ENCODE measurements at regions not wholly inside any gene's neighbourhood (a gene's known extent, or its start where the extent isn't known, plus 50 kb on each side); places are given as distances from the start of the nearest gene placed in this dataset.

DNA sequence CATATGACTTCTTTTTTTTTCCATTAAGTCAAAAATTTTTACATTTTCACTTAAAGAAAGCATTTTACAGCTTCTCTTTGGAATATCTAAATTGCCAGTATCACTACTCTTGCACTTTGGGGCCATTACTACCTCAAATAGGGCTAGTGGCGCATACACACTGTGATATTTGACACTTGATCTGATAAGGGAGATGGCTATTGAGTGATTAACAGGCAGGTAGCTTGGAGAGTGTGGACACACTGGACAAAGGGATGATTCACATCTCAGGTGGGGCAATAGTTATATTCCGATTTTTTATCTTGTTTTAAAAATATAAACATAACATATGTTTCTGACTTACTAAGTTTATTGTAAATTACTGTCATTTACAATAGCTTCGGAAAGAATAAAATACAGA is 2219.9 kb downstream of the LRRC4C start:
- Histone ChIP-seq H3K4me1 (no peaks in the 10 kb centered on the region), H3K36me3 (no peaks in the 10 kb centered on the region), H3K9me3 (replicated peaks in 1 of 11) (no peaks in the 10 kb centered on the region), H3K27ac (no peak overlapping the region), H3K27me3 (no peaks in the 10 kb centered on the region), H3K9ac (no peak overlapping the region), H4K20me1 (no peaks in the 10 kb centered on the region), H3K4me2 (no peak overlapping the region), H3K4me3 (no peak overlapping the region)
- no peak for TF ChIP-seq Cebpa-rat (IDR thresholded peaks at IDR 0.05)

DNA sequence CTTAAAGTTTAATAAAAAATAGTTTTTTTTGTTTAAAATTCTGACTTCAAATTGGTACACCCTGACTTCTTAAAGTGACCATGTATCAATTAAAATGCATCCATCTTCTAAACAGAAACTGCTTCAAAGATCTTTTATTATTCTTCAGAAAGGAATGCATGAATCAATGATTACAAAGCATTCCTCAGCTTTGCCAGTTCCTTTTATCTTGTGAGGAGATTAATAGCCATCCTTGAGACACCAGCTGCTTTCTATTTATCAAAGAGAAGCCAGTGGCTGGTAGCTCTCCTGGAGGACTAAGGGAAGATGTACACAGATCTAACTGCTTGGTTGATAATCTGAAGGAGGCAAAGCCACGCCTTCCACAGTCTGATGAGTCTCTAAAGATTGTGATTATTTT is 2222.5 kb downstream of the LRRC4C start:
- no peak for TF ChIP-seq Cebpa-rat (IDR thresholded peaks at IDR 0.05)
- Histone ChIP-seq H3K4me2 (no peak overlapping the region), H4K20me1 (no peaks in the 10 kb centered on the region), H3K36me3 (no peaks in the 10 kb centered on the region), H3K9me3 (replicated peaks in 1 of 11) (peaks cover 0 to 6% (median 0%) of the 10 kb centered on the region in 11 experiments; a peak in 1 of 22 replicates), H3K27ac (no peak overlapping the region), H3K4me3 (no peak overlapping the region), H3K27me3 (no peaks in the 10 kb centered on the region), H3K4me1 (no peaks in the 10 kb centered on the region), H3K9ac (no peak overlapping the region)

DNA sequence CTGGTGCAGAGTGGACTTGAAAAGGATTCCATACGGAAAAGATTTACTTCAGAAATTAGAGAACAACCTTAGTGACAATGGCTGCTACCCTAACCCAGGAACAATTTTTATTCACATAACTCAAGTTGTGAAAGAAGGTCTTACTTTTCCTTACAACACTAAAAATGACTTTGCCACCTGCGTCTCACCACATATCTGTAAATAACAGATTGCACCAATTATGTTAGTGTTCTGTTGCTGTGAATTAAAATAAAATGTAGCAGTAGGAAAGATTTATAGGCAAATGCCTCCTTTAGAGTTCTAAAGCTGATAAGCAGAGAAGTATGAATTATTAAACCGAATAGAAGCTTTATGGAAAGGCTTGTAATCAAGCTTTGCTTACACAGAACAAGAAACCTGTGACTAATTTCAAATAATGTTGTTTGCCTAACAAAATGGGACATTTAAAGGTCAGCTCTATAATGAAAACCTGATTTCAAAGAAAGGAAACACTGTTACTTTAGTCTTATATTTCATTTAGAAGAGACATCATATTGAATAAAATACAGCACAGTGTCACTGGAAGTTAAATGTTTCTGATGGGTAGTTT is 2237.8 kb downstream of the LRRC4C start:
- Histone ChIP-seq H3K9ac (no peak overlapping the region), H3K36me3 (no peaks in the 10 kb centered on the region), H3K4me1 (no peaks in the 10 kb centered on the region), H3K27ac (no peak overlapping the region), H3K27me3 (no peaks in the 10 kb centered on the region), H4K20me1 (no peaks in the 10 kb centered on the region), H3K9me3 (replicated peaks in 1 of 11) (peaks cover 0 to 3% (median 0%) of the 10 kb centered on the region in 11 experiments; a peak in 2 of 22 replicates), H3K4me3 (no peak overlapping the region), H3K4me2 (no peak overlapping the region)
- TF ChIP-seq Cebpa-rat (IDR thresholded peaks at IDR 0.05), result no peak

DNA sequence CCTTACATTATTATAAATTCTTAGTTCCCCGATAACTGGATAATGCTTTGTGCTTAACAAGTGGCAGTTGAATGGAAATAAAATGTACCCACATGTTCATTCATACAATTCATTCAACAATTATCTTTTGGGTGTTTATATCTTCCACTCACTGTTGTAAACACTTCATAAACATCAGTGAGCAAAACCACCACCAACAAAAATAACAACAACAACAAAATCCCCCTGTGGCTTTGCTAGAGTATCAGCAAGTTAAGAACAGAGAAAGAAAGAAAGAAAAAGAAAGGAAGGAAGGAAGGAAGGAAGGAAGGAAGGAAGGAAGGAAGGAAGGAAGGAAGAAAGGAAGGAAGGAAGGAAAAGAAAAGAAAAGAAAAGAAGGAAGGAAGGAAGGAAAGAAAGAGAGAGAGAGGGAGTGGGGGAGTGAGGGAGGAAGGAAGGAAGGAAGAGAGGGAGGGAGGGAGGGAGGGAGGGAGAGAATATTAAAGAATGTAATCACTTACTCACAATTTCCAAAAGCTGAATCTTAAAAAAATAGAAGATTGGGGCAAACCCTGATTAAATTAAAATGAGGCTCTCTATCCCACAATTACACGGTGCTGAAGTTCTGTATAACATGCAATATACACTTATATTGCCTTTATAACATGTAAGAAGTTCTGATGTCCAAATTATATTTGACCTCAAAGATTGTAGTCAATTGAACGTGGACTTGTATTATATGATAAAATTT is 2238.8 kb downstream of the LRRC4C start:
- no peaks in the 10 kb centered on the region for H3K36me3 ChIP-seq
- H3K27me3 ChIP-seq, result no peaks in the 10 kb centered on the region
- H3K4me2 ChIP-seq, result no peak overlapping the region
- no peak overlapping the region for H3K4me3 ChIP-seq
- H3K27ac ChIP-seq, result no peak overlapping the region
- no peak overlapping the region for H3K9ac ChIP-seq
- no peaks in the 10 kb centered on the region for H3K4me1 ChIP-seq
- peaks cover 0 to 3% (median 0%) of the 10 kb centered on the region in 11 experiments; a peak in 2 of 22 replicates for H3K9me3 ChIP-seq (replicated peaks in 1 of 11)
- no peaks in the 10 kb centered on the region for H4K20me1 ChIP-seq
- TF ChIP-seq Cebpa-rat (IDR thresholded peaks at IDR 0.05), result no peak

DNA sequence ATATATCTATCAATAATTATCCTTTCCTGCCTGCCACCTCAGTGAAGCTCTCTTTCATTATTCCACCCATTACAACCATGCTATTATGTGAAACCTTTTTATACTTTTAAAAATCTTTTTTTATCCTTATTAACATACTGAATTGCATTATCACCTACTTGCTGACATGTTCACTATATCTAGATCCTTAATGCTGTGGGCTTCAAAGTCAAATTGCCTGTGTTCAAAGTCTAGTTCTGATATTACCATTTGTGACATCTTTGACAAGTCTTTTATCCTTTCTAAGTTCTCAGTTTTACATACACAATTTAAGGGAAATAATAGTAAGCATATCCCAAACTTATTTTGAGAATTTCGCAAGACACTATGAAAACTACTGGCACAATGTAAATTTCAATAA is 2239.4 kb downstream of the LRRC4C start:
- no peak overlapping the region for H3K4me3 ChIP-seq
- no peak overlapping the region for H3K9ac ChIP-seq
- peaks cover 0 to 3% (median 0%) of the 10 kb centered on the region in 11 experiments; a peak in 2 of 22 replicates for H3K9me3 ChIP-seq (replicated peaks in 1 of 11)
- no peaks in the 10 kb centered on the region for H3K36me3 ChIP-seq
- H4K20me1 ChIP-seq, result no peaks in the 10 kb centered on the region
- no peaks in the 10 kb centered on the region for H3K4me1 ChIP-seq
- no peak for TF ChIP-seq Cebpa-rat (IDR thresholded peaks at IDR 0.05)
- no peaks in the 10 kb centered on the region for H3K27me3 ChIP-seq
- H3K4me2 ChIP-seq, result no peak overlapping the region
- H3K27ac ChIP-seq, result no peak overlapping the region

DNA sequence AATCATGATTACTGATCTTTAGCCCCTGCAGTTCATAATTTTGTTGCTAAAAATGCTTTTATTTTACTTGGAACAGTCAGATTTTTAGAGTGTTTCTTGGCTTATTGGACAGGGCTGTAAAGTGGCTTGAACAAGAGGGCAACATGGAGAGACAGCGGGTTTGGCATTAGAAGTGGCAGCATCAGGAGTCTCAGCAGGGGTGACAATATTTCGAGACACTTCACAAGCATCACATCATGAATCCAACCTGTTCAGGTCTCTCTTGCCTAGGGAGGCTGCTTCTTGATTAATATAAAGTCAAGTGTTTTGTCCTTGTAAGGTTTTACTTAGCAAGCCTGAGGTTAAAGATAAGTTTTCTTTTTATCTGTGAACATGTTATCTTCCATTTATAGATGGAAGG is 2249.5 kb downstream of the LRRC4C start:
- peak overlapping the region in 7 of 11 experiments; percentile 22 to 62 (median 44); a peak in 8 of 22 replicates for H3K4me2 ChIP-seq
- no peaks in the 10 kb centered on the region for H4K20me1 ChIP-seq
- H3K9me3 ChIP-seq (replicated peaks in 1 of 11), result no peaks in the 10 kb centered on the region; a peak in 1 of 22 replicates
- H3K36me3 ChIP-seq, result no peaks in the 10 kb centered on the region
- H3K27ac ChIP-seq, result no peak overlapping the region
- H3K27me3 ChIP-seq, result no peaks in the 10 kb centered on the region
- no peak overlapping the region for H3K9ac ChIP-seq
- H3K4me1 ChIP-seq, result peaks cover 0 to 23% (median 11%) of the 10 kb centered on the region in 10 experiments; a peak in 12 of 20 replicates
- no peak overlapping the region for H3K4me3 ChIP-seq
- no peak for TF ChIP-seq Cebpa-rat (IDR thresholded peaks at IDR 0.05)

DNA sequence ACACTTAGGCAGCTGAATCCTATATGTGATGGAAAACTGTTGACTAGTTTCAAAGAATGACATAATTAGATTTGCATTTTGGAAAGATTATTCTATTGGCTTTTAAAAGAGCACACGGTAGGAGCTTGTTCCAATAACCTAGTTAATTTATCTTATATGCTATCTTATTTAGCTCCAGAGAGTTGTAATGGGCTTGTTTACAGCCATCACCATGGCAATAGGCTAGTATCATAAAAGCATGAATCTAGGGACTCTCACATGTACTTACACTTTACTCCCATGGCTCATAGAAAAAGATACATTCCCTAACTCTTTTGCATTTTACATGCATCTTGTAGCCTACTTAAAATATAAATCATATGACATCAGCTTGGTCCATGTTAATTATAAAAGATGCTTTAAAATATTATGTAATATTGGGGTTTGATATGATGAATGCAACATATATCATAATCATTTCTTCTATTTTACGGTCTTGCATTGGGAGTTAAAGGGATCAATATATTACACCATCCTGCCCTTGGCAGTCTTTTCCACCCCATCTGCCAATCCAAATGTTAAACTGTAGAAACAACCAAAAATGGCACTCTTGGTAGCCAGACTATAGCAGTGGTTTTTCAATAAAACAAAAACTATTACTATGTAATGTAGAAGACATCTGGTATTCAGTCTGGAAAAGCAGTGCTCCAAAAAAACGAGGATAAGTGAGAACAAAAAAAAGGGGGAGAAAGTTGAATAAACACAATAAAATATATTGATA is 2254.0 kb downstream of the LRRC4C start:
- H3K4me2 ChIP-seq, result no peak overlapping the region
- H3K9me3 ChIP-seq (replicated peaks in 1 of 11), result no peaks in the 10 kb centered on the region
- H3K9ac ChIP-seq, result no peak overlapping the region
- peaks cover 0 to 8% (median 5%) of the 10 kb centered on the region in 10 experiments; a peak in 12 of 20 replicates for H3K4me1 ChIP-seq
- no peaks in the 10 kb centered on the region for H3K36me3 ChIP-seq
- no peaks in the 10 kb centered on the region for H3K27me3 ChIP-seq
- no peaks in the 10 kb centered on the region for H4K20me1 ChIP-seq
- H3K27ac ChIP-seq, result no peak overlapping the region
- H3K4me3 ChIP-seq, result no peak overlapping the region
- no peak for TF ChIP-seq Cebpa-rat (IDR thresholded peaks at IDR 0.05)

DNA sequence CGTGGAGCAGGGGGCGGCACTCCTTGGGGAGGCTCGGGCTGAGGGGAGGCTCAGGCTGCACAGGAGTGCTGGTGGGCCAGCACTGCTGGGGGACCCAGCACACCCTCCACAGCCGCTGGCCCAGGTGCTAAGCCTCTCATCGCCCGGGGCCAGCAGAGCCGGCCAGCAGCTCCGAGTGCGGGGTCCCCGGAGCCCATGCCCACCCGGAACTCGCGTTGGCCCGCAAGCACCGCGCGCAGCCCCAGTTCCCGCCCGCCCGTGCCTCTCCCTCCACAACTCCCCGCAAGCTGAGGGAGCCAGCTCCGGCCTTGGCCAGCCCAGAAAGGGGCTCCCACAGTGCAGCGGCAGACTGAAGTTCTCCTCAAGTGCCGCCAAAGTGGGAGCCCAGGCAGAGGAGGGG is 2266.8 kb downstream of the LRRC4C start:
- H3K27ac ChIP-seq, result no peak overlapping the region
- H3K4me3 ChIP-seq, result no peak overlapping the region
- H3K36me3 ChIP-seq, result no peaks in the 10 kb centered on the region
- H3K4me2 ChIP-seq, result no peak overlapping the region
- no peak for TF ChIP-seq Cebpa-rat (IDR thresholded peaks at IDR 0.05)
- H4K20me1 ChIP-seq, result no peaks in the 10 kb centered on the region
- no peaks in the 10 kb centered on the region for H3K4me1 ChIP-seq
- H3K9ac ChIP-seq, result no peak overlapping the region
- peaks cover 0 to 17% (median 0%) of the 10 kb centered on the region in 11 experiments; a peak in 3 of 22 replicates for H3K9me3 ChIP-seq (replicated peaks in 1 of 11)
- no peaks in the 10 kb centered on the region for H3K27me3 ChIP-seq

DNA sequence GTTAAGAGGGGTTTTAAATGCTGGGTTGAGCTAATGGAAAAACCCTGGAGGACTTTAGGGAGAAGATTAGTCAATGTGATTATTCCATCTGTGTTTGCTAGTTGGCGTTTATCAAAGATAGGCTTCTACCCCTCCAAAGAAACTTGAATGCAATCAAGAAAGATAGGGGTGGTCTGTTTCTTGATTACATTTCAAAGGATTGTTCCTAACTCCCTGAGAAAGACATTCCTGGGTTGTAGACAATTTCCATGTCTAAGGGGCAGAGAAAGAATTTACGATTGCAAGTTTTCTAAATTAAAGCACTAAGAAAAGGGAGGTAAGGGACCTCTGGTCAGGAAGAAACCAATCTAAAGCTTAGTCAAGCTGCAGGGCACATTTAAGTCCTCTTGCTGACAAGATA is 2268.7 kb downstream of the LRRC4C start:
- Histone ChIP-seq H3K9ac (no peak overlapping the region), H3K36me3 (no peaks in the 10 kb centered on the region), H3K4me3 (no peak overlapping the region), H3K27ac (no peak overlapping the region; a peak in 1 of 22 replicates), H3K27me3 (no peaks in the 10 kb centered on the region), H3K4me1 (no peaks in the 10 kb centered on the region), H3K9me3 (replicated peaks in 1 of 11) (peaks cover 0 to 17% (median 0%) of the 10 kb centered on the region in 11 experiments; a peak in 3 of 22 replicates), H3K4me2 (no peak overlapping the region), H4K20me1 (no peaks in the 10 kb centered on the region)
- TF ChIP-seq Cebpa-rat (IDR thresholded peaks at IDR 0.05), result no peak

Measured in BLaER1 treated with 17β-estradiol and CSF1 and Interleukin-3, amounts not matched to agents 10 nM and 100 nM (cell line).